ENCODE measurements at regions not wholly inside any gene's neighbourhood (a gene's known extent, or its start where the extent isn't known, plus 50 kb on each side); places are given as distances from the start of the nearest gene placed in this dataset.
A peak's percentile ranks its signal among the peaks of the same experiment; 100 is the strongest.
"Not testable (repeated sequence)": the region's sequence is repeated elsewhere in the genome, so short reads cannot be mapped to it uniquely, and the experiment has no call there.

DNA sequence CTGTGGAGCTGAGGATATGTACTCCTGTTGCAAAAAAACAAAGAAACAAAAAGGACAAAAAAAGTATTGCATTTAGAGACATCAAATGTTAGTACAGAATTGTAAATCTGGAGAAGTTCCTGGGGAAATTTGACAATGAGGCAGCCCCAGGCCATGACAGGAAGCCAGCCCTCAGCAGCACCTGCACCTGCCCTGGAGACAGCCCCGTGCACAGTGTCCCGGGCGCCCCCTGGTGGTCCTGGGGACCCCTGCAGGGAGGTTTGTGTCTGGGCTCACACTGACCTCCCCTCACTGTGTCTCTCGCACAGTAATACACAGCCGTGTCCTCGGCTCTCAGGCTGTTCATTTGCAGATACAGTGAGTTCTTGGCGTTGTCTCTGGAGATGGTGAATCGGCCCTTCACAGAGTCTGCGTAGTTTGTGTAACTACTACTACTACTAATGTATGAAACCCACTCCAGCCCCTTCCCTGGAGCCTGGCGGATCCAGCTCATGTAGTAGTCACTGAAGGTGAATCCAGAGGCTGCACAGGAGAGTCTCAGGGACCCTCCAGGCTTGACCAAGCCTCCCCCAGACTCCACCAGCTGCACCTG lies 590.1 kb downstream of the TMEM121 start:
- H3K4me3 ChIP-seq (ENCODE audit: low read length); H3K4me3 Mint-ChIP-seq; H3K9me3 ChIP-seq (ENCODE audit: control insufficient read depth in 1 of 2, insufficient read depth in 1 of 2, low read length in 2 of 2); H3K27ac Mint-ChIP-seq; H3K27ac ChIP-seq (ENCODE audit: low read depth in 1 of 2, low read length in 2 of 2); POLR2A ChIA-PET; H3K9me3 Mint-ChIP-seq; H3K36me3 Mint-ChIP-seq (ENCODE audit: low read depth); H3K36me3 ChIP-seq (ENCODE audit: insufficient read depth, low read length): not testable (repeated sequence)
- intact Hi-C loops (cut with DNase I, micrococcal nuclease): loop anchor here in 1 of 2 experiments (5.0 kb wide), 1 partner anchor 71 kb away; no protein-coding TSS in a partner anchor
- TF ChIP-seq, protein P1, sequence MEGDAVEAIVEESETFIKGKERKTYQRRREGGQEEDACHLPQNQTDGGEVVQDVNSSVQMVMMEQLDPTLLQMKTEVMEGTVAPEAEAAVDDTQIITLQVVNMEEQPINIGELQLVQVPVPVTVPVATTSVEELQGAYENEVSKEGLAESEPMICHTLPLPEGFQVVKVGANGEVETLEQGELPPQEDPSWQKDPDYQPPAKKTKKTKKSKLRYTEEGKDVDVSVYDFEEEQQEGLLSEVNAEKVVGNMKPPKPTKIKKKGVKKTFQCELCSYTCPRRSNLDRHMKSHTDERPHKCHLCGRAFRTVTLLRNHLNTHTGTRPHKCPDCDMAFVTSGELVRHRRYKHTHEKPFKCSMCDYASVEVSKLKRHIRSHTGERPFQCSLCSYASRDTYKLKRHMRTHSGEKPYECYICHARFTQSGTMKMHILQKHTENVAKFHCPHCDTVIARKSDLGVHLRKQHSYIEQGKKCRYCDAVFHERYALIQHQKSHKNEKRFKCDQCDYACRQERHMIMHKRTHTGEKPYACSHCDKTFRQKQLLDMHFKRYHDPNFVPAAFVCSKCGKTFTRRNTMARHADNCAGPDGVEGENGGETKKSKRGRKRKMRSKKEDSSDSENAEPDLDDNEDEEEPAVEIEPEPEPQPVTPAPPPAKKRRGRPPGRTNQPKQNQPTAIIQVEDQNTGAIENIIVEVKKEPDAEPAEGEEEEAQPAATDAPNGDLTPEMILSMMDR (IDR thresholded peaks at IDR 0.05): peak; percentile 63
- peaks cover 0 to 12% of the 10 kb centered on the region in 2 experiments for H3K27me3 ChIP-seq (ENCODE audit: control insufficient read depth in 1 of 2, insufficient read depth in 2 of 2, low read length in 2 of 2)
- DNase-seq: peak in 11 of 14 experiments; percentile 12 to 59 (median 36)
- CTCF ChIA-PET: interaction anchor here (1.2 to 1.6 kb wide), 4 partner anchors 26 to 422 kb away, joined by 5 to 9 read pairs (median 7); no protein-coding TSS in a partner anchor
- H3K4me1 ChIP-seq (ENCODE audit: insufficient read depth, low read length): peaks cover 28% of the 10 kb centered on the region
- Mint-ChIP-seq H3K27me3 (peaks cover 27% of the 10 kb centered on the region), H3K4me1 (ENCODE audit: low read depth) (peaks cover 18% of the 10 kb centered on the region)
- peak; percentile 81 for ATAC-seq (ENCODE audit: poor library complexity)

DNA sequence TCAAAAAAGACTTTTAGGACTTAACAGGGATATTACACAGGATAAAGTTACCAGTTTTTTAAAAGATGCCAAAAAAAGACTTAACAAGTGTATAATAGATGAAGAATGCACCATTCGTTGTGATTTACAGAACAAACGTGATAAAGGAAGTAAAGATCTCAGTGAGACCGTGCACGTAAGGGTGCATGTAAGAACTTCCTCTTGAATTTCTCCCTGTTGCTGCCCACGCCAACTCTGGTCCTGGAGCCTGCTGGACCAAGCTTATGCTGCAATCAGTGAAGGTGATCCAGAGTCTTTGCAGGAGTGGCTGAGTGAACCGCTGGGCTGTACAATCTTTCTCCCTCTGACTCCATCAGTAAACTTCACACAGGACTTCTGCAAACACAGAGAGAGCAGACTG lies 593.7 kb downstream of the TMEM121 start:
- H3K27me3 Mint-ChIP-seq: peaks cover 31% of the 10 kb centered on the region
- no peak for ATAC-seq (ENCODE audit: poor library complexity)
- no peaks in the 10 kb centered on the region for H3K9me3 ChIP-seq (ENCODE audit: control insufficient read depth in 1 of 2, insufficient read depth in 1 of 2, low read length in 2 of 2)
- POLR2A ChIA-PET: interaction anchor here (0.7 kb wide), 1 partner anchor 68 kb away, joined by 3 read pairs; no protein-coding TSS in a partner anchor
- H3K4me3 Mint-ChIP-seq: no peak overlapping the region
- no peaks in the 10 kb centered on the region for H3K36me3 Mint-ChIP-seq (ENCODE audit: low read depth)
- H3K27me3 ChIP-seq (ENCODE audit: control insufficient read depth in 1 of 2, insufficient read depth in 2 of 2, low read length in 2 of 2): peaks cover 0 to 12% of the 10 kb centered on the region in 2 experiments
- TF ChIP-seq, protein P1 (IDR thresholded peaks at IDR 0.05): no peak
- H3K4me1 ChIP-seq (ENCODE audit: insufficient read depth, low read length): peaks cover 27% of the 10 kb centered on the region
- H3K4me3 ChIP-seq (ENCODE audit: low read length): no peak overlapping the region
- intact Hi-C loops (cut with DNase I, micrococcal nuclease): no loop called here
- CTCF ChIA-PET: no interaction called here
- DNase-seq: peak in 1 of 14 experiments; percentile 34
- no peak overlapping the region for H3K27ac ChIP-seq (ENCODE audit: low read depth in 1 of 2, low read length in 2 of 2)
- H3K4me1 Mint-ChIP-seq (ENCODE audit: low read depth): peaks cover 18% of the 10 kb centered on the region
- no peak overlapping the region for H3K27ac Mint-ChIP-seq
- no peaks in the 10 kb centered on the region for H3K9me3 Mint-ChIP-seq
- H3K36me3 ChIP-seq (ENCODE audit: insufficient read depth, low read length): no peaks in the 10 kb centered on the region

DNA sequence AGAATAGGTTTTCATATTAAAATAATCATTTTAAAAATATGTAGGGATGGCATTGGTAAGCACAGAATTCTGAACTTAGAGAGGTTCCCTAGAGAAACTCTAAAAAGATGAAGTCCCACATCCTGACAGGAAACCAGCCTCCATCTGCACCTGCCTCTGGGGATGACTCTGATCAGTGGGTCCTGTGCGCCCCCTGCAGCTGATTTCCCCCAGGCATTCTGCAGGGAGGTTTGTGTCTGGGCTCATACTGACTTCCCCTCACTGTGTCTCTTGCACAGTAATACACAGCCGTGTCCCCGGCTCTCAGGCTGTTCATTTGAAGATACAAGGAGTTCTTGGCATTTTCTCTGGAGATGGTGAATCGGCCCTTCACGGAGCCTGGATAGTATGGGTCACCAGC lies 602.9 kb downstream of the TMEM121 start:
- H3K27ac Mint-ChIP-seq: no peak overlapping the region
- ATAC-seq (ENCODE audit: poor library complexity): no peak
- ChIA-PET CTCF (interaction anchor here (1.2 to 4.6 kb wide), 2 partner anchors 12 to 81 kb away, joined by 4 to 20 read pairs; no protein-coding TSS in a partner anchor), POLR2A (no interaction called here)
- peaks cover 29% of the 10 kb centered on the region for H3K4me1 Mint-ChIP-seq (ENCODE audit: low read depth)
- no peaks in the 10 kb centered on the region for H3K9me3 Mint-ChIP-seq
- no peaks in the 10 kb centered on the region for H3K9me3 ChIP-seq (ENCODE audit: control insufficient read depth in 1 of 2, insufficient read depth in 1 of 2, low read length in 2 of 2)
- H3K36me3 Mint-ChIP-seq (ENCODE audit: low read depth): no peaks in the 10 kb centered on the region
- TF ChIP-seq, protein P1 (IDR thresholded peaks at IDR 0.05): peak; percentile 29
- DNase-seq: peak in 6 of 14 experiments; percentile 22 to 79 (median 48)
- H3K36me3 ChIP-seq (ENCODE audit: insufficient read depth, low read length): no peaks in the 10 kb centered on the region
- intact Hi-C loops (cut with DNase I, micrococcal nuclease): no loop called here
- H3K27ac ChIP-seq (ENCODE audit: low read depth in 1 of 2, low read length in 2 of 2): no peak overlapping the region
- no peaks in the 10 kb centered on the region for H3K27me3 ChIP-seq (ENCODE audit: control insufficient read depth in 1 of 2, insufficient read depth in 2 of 2, low read length in 2 of 2)
- no peak overlapping the region for H3K4me3 ChIP-seq (ENCODE audit: low read length)
- H3K4me3 Mint-ChIP-seq: no peak overlapping the region
- H3K27me3 Mint-ChIP-seq: no peaks in the 10 kb centered on the region
- peaks cover 20% of the 10 kb centered on the region for H3K4me1 ChIP-seq (ENCODE audit: insufficient read depth, low read length)

DNA sequence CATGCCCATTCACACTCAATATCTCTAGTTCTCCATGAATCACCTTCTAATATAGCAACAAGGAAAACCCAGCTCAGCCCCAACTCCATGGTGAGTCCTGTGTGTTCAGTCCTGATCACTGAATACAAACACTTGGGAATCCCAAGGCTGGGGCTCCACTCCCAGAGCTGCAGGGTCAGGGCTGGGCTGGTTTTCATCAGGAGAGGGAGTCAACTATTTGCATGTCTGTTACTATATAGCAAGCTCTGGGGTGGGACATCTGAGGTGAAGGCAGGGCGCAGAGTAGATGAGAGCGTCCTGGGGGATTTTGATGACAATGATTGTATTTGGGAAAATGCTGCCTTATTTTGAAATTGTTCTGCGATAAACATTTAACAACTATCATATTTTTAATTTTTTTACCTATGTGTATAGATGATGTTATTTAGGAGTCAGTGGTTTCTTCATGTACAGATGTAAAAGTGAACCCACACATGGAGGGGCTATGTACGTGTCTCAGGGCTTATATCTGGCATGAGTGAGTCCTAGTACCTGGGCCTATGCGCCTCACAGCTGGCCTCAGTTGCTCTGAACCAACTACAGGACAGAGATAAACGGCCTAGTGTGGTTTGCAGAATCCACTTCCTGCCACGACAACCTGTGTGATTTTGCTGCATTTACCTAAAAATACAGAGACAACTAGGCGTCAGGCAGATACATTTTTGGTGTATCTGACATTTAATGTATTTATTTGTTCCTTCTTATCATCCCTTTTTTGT lies 603.7 kb downstream of the TMEM121 start:
- intact Hi-C loops (cut with DNase I, micrococcal nuclease): loop anchor here in 1 of 2 experiments (10.0 kb wide), 1 partner anchor 135 kb away; no protein-coding TSS in a partner anchor
- H3K36me3 ChIP-seq (ENCODE audit: insufficient read depth, low read length); H3K4me3 Mint-ChIP-seq; H3K9me3 Mint-ChIP-seq; H3K27ac Mint-ChIP-seq; H3K27me3 ChIP-seq (ENCODE audit: control insufficient read depth in 1 of 2, insufficient read depth in 2 of 2, low read length in 2 of 2); H3K4me3 ChIP-seq (ENCODE audit: low read length); H3K27me3 Mint-ChIP-seq; H3K36me3 Mint-ChIP-seq (ENCODE audit: low read depth); POLR2A ChIA-PET; H3K27ac ChIP-seq (ENCODE audit: low read depth in 1 of 2, low read length in 2 of 2); ATAC-seq (ENCODE audit: poor library complexity); H3K9me3 ChIP-seq (ENCODE audit: control insufficient read depth in 1 of 2, insufficient read depth in 1 of 2, low read length in 2 of 2): not testable (repeated sequence)
- DNase-seq: peak in 2 of 14 experiments; percentile 29 to 42
- H3K4me1 ChIP-seq (ENCODE audit: insufficient read depth, low read length): peaks cover 20% of the 10 kb centered on the region
- H3K4me1 Mint-ChIP-seq (ENCODE audit: low read depth): peaks cover 36% of the 10 kb centered on the region
- CTCF ChIA-PET: interaction anchor here (1.2 to 4.6 kb wide), 2 partner anchors 11 to 80 kb away, joined by 4 to 20 read pairs; no protein-coding TSS in a partner anchor

DNA sequence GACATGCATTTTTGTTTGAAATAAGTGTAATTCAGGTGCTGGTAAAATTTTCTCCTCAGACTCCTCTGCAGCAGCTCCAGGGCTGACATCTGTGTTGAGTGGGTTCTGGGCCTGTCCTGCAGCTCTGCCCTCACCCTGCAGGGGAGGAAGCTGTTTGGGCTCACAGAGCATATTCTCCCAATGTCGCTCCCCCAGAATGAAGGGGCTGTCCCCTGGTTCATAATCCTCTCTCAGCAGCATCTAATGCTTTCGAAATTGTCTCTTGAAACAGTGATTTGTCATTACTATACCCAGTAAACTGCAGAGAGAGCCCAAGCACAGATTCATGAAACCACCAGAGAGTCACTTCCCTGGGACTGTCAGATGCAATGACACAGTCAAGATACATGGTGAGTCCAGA lies 606.7 kb downstream of the TMEM121 start:
- H3K27ac ChIP-seq (ENCODE audit: low read depth in 1 of 2, low read length in 2 of 2); ATAC-seq (ENCODE audit: poor library complexity); POLR2A ChIA-PET; H3K9me3 Mint-ChIP-seq; H3K4me3 ChIP-seq (ENCODE audit: low read length); H3K4me3 Mint-ChIP-seq; H3K27ac Mint-ChIP-seq; DNase-seq; H3K9me3 ChIP-seq (ENCODE audit: control insufficient read depth in 1 of 2, insufficient read depth in 1 of 2, low read length in 2 of 2); H3K27me3 Mint-ChIP-seq; H3K36me3 ChIP-seq (ENCODE audit: insufficient read depth, low read length); H3K36me3 Mint-ChIP-seq (ENCODE audit: low read depth); H3K27me3 ChIP-seq (ENCODE audit: control insufficient read depth in 1 of 2, insufficient read depth in 2 of 2, low read length in 2 of 2): not testable (repeated sequence)
- peaks cover 20% of the 10 kb centered on the region for H3K4me1 ChIP-seq (ENCODE audit: insufficient read depth, low read length)
- intact Hi-C loops (cut with DNase I, micrococcal nuclease): loop anchor here in 1 of 2 experiments (10.0 kb wide), 1 partner anchor 132 kb away; no protein-coding TSS in a partner anchor
- CTCF ChIA-PET: interaction anchor here (1.3 kb wide), 1 partner anchor 15 kb away, joined by 3 read pairs; no protein-coding TSS in a partner anchor
- peaks cover 39% of the 10 kb centered on the region for H3K4me1 Mint-ChIP-seq (ENCODE audit: low read depth)

Data from CD4-positive, alpha-beta T cell (primary cell).